ENCODE measurements at regions not wholly inside any gene's neighbourhood (a gene's known extent, or its start where the extent isn't known, plus 50 kb on each side); places are given as distances from the start of the nearest gene placed in this dataset.

DNA sequence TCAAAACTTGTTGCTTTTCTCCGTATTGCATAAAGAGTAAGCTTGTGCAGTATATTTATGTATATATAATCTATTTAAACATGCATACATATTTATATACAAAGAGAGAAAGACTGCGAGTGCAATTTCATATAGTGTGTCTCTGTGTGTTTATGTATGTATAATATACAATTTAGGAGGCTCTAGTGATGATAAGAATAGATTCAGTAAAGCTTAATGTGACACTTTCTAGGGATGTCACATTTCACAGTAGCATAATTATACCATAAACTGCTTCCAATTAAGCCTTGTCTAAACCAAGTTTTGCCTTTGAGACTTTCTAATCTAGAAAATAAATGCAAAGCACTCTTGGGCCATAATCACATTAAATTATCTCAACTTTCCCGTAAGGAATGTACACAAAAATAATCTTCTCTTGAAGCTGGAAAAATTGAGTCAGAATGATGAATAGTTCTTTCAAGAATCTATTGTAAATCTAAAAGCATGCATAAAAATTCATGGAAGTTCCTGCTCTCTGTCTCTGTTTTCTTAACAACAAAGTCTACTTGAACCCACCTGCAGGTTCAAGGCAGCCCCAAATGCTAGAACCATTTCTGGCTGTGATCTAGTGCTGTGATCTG is 114.1 kb upstream of the NPY2R start:
- DNase-seq (ENCODE audit: low read depth, low spot score) = no peak

DNA sequence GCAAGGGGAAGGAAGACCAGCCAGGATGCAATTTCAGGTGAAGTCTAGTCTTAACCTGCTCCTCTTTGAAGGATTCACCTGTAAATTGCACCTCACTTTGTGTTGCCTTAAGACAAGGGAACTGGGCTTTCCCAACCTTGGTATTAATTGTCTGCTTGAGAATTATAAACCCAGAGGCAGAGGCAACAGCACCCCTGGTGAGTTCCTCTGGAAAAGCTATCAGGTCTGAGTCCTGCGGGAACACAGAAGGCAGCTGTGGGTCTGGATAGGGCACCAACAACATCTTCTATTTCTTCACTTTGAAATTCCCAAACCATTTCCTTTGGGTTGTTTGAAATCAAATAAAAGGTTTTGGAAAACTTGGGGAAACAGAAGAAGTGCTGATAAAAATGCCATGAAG is 109.2 kb upstream of the NPY2R start:
- DNase-seq (ENCODE audit: low read depth, low spot score) = no peak

DNA sequence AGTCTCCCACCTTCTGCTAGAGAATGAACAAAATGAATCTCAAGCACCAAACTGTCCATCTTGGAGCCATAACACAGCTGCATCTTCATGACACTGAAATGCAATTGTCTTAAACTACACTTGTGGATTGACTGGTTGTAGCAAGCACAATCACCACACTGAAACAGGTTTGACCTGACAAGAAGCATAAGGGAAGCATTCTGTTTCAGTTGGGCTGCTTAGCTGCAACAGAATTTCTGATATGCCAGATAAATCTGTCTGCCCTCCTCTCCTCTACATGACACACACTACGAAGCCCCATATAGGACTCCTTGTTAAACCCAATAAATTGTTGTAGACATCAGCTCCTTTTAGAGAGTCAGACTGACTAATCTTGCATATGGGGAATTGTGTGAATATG is 101.8 kb upstream of the NPY2R start:
- no peak for DNase-seq (ENCODE audit: low read depth, low spot score)

DNA sequence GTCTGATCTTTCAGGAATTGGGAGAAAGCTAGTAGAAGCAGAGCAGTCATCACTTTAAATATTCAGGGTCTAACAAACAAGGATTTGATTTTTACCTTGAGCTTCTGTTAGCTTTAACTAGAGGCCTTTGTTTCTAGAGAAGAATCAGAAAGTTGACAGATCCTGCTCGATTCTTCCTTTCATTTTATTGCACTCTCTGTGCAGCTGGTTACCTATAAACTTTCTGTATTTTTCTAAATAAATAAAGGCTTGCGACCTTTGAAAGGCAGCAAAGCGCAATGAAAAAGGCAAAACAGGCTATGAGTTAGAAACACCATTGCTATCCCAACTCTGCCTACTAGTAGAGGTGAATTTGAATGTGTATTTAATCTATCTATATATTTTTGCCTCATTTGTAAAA is 101.4 kb upstream of the NPY2R start:
- no peak for DNase-seq (ENCODE audit: low read depth, low spot score)

DNA sequence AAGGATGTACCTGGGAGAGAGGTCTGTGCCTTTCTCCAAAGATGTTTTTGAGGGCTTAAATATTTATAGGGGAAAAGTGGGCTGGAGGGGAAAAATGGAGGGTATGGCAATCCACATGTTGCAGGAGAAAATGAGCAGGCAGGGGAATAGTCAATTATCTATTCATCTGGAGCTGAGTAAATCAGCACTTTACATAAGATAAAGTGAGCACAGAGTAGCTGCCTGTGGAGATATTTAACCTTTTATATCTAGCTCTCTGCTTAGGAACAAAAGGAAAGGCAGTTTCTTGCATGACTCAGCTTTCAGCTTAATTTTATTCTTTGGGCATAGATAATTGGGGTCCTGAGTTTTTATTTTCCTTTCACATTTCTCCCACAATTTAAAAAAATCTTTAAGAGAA is 93.6 kb upstream of the NPY2R start:
- no peak for DNase-seq (ENCODE audit: low read depth, low spot score)

DNA sequence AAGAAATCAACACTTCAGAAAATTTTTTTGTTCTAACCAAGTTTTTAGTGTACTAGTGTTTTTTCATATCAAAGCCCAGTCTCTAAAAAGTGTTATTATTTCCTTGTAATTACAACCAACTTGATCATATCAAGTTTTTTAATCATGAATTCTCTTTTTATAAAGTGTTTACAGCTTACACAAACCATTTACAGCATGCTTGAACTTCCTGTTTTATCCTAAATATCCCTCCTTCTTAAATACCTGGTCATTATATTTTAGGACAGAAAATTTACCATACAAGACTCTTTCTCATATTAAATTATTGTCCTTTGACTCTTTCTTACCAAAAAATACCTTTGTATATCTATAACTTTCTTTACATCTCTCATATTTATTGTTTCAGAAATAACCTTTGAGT is 89.4 kb upstream of the NPY2R start:
- DNase-seq (ENCODE audit: low read depth, low spot score) = no peak

DNA sequence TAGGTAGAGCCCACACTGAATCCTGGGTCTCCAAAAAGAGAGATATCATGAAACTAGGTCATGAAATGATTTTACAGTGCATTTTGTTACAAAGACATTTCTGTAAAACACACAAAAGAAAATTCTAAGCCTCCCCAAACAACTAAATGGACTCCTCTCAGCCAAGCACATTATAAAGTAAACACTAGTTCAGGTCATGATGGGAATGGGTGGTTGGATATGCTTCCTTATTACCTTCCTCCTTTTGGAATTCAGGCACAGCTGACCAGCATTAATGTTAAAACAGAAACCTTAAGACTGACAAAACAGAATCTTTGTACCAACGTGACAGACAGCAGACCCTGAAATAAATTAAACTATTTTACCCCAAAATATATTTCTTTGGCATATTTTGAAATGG is 87.9 kb upstream of the NPY2R start:
- DNase-seq (ENCODE audit: low read depth, low spot score) = no peak

DNA sequence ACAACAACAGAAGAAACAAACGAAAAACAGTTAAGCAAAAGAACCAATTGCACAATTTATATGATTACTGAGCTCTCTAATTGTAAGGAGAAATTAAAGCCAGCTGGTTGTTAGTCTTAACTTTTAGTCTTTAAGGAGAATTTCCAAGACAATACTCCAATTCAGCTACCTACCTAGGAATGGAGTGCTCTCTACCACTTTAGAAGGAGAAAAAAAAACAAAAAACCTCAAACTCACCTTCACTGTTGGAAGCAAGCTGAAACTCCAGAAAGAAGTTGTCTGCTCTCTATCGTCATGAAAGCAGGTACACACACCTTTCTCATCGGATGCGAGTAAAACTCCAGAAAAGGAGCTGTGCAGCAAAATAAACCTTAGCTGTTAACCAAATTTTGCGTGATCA is 86.1 kb upstream of the NPY2R start:
- no peak for DNase-seq (ENCODE audit: low read depth, low spot score)

DNA sequence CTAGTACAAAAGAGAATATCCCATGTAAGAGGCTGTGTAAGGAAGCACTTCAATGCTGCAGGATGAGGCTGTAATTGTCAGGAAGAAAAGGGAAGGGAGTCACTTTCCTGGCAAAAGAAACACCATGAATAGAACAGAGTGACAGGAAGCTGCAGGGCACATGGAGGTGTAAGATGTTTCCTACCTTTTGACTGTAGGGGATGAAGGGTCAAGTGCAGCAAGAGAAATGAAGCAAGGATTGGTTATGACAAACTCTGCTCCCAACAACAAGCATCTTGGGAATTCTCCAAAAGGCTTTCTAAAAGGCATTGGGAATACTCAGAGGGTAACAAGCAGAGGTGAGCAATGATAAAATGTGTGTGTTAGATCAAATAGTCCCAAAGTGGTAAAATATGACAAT is 74.3 kb upstream of the NPY2R start:
- DNase-seq (ENCODE audit: low read depth, low spot score) = no peak

DNA sequence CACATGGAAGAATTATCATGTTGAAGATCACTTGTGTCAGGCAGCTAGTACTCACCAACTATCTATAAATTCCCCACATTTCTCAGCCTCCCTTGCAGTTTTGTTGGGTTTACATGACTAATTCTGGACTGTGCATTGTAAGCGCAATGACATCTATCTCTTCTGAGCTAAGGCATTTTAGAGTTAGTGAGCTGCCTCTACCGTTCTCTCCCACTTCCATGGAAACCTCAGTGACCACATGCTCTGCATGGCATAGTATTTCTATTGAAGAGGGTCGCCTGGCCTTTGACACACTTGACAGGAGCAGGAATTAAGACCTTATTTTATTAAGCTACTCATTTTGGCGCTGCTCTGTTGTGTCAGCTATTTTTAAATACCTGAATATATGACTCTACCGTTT is 67.5 kb upstream of the NPY2R start:
- DNase-seq (ENCODE audit: low read depth, low spot score) = no peak

DNA sequence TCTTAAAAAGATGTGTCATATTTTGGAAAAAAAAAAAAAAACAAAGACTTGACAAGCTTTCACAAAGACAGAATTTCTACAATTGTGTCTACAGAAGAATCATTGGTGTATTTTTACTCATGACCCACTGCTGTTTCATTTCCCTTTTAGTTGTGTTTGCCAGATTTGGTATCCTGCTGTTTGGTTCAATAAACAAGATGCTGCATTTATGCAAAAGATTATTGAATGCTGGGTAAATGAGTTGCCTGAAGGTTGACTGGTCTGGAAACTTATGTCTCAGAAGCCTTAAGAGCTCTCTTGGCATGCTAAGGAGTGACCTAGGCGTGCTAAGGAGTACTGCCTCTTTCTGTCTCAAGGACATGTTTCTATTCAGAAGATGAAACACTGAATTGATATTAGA is 64.9 kb upstream of the NPY2R start:
- DNase-seq (ENCODE audit: low read depth, low spot score) = no peak

Measured in iPS DF 19.7 (cell line).